ENCODE measurements at regions not wholly inside any gene's neighbourhood (a gene's known extent, or its start where the extent isn't known, plus 50 kb on each side); places are given as distances from the start of the nearest gene placed in this dataset.

DNA sequence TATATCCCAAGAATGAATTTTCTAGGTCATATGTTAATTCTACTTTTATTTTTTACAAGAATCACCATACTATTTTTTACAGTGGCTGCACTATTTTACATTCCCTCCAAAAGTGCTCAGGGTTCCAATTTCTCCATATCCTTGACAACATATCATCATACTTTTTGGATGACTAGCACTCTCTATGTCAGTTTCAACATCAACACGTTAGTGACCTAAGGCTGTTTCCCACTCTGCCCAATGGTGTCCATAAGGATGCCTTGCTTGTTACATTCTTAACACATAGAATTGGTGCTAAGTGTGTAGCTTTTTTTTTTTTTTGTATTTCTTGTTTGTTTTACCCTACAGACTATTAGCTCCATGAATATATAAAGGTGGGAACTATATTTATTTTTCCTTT, 175.4 kb downstream of the PCDH10 start:
- TF ChIP-seq, protein P1, sequence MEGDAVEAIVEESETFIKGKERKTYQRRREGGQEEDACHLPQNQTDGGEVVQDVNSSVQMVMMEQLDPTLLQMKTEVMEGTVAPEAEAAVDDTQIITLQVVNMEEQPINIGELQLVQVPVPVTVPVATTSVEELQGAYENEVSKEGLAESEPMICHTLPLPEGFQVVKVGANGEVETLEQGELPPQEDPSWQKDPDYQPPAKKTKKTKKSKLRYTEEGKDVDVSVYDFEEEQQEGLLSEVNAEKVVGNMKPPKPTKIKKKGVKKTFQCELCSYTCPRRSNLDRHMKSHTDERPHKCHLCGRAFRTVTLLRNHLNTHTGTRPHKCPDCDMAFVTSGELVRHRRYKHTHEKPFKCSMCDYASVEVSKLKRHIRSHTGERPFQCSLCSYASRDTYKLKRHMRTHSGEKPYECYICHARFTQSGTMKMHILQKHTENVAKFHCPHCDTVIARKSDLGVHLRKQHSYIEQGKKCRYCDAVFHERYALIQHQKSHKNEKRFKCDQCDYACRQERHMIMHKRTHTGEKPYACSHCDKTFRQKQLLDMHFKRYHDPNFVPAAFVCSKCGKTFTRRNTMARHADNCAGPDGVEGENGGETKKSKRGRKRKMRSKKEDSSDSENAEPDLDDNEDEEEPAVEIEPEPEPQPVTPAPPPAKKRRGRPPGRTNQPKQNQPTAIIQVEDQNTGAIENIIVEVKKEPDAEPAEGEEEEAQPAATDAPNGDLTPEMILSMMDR (IDR thresholded peaks at IDR 0.05): no peak
- TF ChIP-seq EP300 (IDR thresholded peaks at IDR 0.05) (no peak), POLR2A (IDR thresholded peaks at IDR 0.05) (no peak)

Data from tibial nerve (tissue), 4 donors.